Right ventricle myocardium inferior (tissue), 1 donor: ENCODE measurements at regions not wholly inside any gene's neighbourhood (a gene's known extent, or its start where the extent isn't known, plus 50 kb on each side); places are given as distances from the start of the nearest gene placed in this dataset.
A peak's percentile ranks its signal among the peaks of the same experiment; 100 is the strongest.
"Not testable (repeated sequence)": the region's sequence is repeated elsewhere in the genome, so short reads cannot be mapped to it uniquely, and the experiment has no call there.

ENCODE experiments used
- ATAC-seq: fragments of 200-7000 bp; cut with Tn5 transposase; one replicate; pipeline ENCODE4 v1.9.1; 2020; ENCODE audit warnings: mild to moderate bottlenecking, moderate library complexity
- DNase-seq: peaks from one replicate; pipeline ENCODE4 v3.0.0; 2021; ENCODE audit errors: missing footprints
- intact Hi-C: fragments of 100-400 bp; cut with DNase I; formaldehyde crosslinking; loops from one replicate; pipeline ENCODE4 v1.11.0; 2022
- donor health status: DM: no; HTN: yes; CAD: no; lungs with severe emphysema.

- DNase-seq (no peak), ATAC-seq (no peak)
- intact Hi-C loops, result no loop called here
These were observed 300.7 kb downstream of the OXSM start for GRCh38 chr3:26090589-26090988.

GRCh38 chr3:26091096-26091495 is 301.2 kb downstream of the OXSM start:
- ATAC-seq (no peak), DNase-seq (no peak)
- intact Hi-C loops, result no loop called here

GRCh38 chr3:26091626-26092025 is 301.7 kb downstream of the OXSM start:
- DNase-seq, result no peak
- intact Hi-C loops, result no loop called here
- ATAC-seq, result no peak

- intact Hi-C loops, ATAC-seq: not testable (repeated sequence)
These were observed 307.2 kb downstream of the OXSM start for GRCh38 chr3:26097111-26097510.

GRCh38 chr3:26099692-26100091 is 309.8 kb downstream of the OXSM start:
- intact Hi-C loops, result loop anchor here (1.0 to 10.0 kb wide), 3 partner anchors 30 to 315 kb away; partner anchors contain the start of gene NGLY1
- peak; percentile 77 for ATAC-seq
- no peak for DNase-seq

More at GRCh38 chr3:26097111-26097510, 307.2 kb downstream of the OXSM start:
- DNase-seq, result not testable (repeated sequence)

GRCh38 chr3:26100176-26100575 is 310.3 kb downstream of the OXSM start:
- intact Hi-C loops, result loop anchor here (5.0 to 10.0 kb wide), 2 partner anchors 143 to 315 kb away; partner anchors contain the start of gene NGLY1
- ATAC-seq (no peak), DNase-seq (no peak)

- intact Hi-C loops, result loop anchor here (5.0 to 10.0 kb wide), 2 partner anchors 145 to 318 kb away; partner anchors contain the start of gene NGLY1
- ATAC-seq (no peak), DNase-seq (no peak)
These were observed 312.5 kb downstream of the OXSM start for GRCh38 chr3:26102376-26102775.

GRCh38 chr3:26104851-26105251 is 315.0 kb downstream of the OXSM start:
- ATAC-seq, result peak; percentile 47
- DNase-seq, result no peak

GRCh38 chr3:26105261-26105660 is 315.4 kb downstream of the OXSM start:
- DNase-seq, result no peak
- intact Hi-C loops, result loop anchor here (5.0 to 10.0 kb wide), 2 partner anchors 320 to 443 kb away; partner anchors contain the start of genes NGLY1 and TOP2B
- ATAC-seq, result no peak

More at GRCh38 chr3:26104851-26105251, 315.0 kb downstream of the OXSM start:
- intact Hi-C loops, result loop anchor here (5.0 to 10.0 kb wide), 3 partner anchors 148 to 443 kb away; partner anchors contain the start of genes NGLY1 and TOP2B

GRCh38 chr3:26106228-26106627 is 316.3 kb downstream of the OXSM start:
- intact Hi-C loops, result loop anchor here (2.0 to 10.0 kb wide), 3 partner anchors 37 to 444 kb away; partner anchors contain the start of genes NGLY1 and TOP2B
- peak; percentile 74 for ATAC-seq
- no peak for DNase-seq

- ATAC-seq (no peak), DNase-seq (no peak)
- intact Hi-C loops, result loop anchor here (5.0 to 10.0 kb wide), 2 partner anchors 324 to 447 kb away; partner anchors contain the start of genes NGLY1 and TOP2B
These were observed 319.1 kb downstream of the OXSM start for GRCh38 chr3:26108846-26109489.

- DNase-seq (no peak), ATAC-seq (peak; percentile 50)
- intact Hi-C loops, result no loop called here
These were observed 325.0 kb downstream of the OXSM start for GRCh38 chr3:26114851-26115250.

GRCh38 chr3:26118165-26118564 is 328.3 kb downstream of the OXSM start:
- DNase-seq (no peak), ATAC-seq (no peak)
- intact Hi-C loops, result loop anchor here (2.0 kb wide), 1 partner anchor 213 kb away; no protein-coding TSS in a partner anchor

GRCh38 chr3:26132942-26133341 is 343.1 kb downstream of the OXSM start:
- no peak for DNase-seq
- no peak for ATAC-seq
- intact Hi-C loops, result no loop called here

- intact Hi-C loops, result no loop called here
- ATAC-seq (no peak), DNase-seq (no peak)
These were observed 351.4 kb downstream of the OXSM start for GRCh38 chr3:26141296-26141695.

GRCh38 chr3:26145769-26146168 is 355.9 kb downstream of the OXSM start:
- ATAC-seq (no peak), DNase-seq (no peak)
- intact Hi-C loops, result no loop called here

- intact Hi-C loops, DNase-seq, ATAC-seq: not testable (repeated sequence)
These were observed 367.5 kb downstream of the OXSM start for GRCh38 chr3:26157428-26157827.

- ATAC-seq (no peak), DNase-seq (no peak)
- intact Hi-C loops, result no loop called here
These were observed 381.1 kb downstream of the OXSM start for GRCh38 chr3:26171006-26171405.

GRCh38 chr3:26191556-26191955 is 401.7 kb downstream of the OXSM start:
- ATAC-seq (no peak), DNase-seq (no peak)
- intact Hi-C loops, result no loop called here

GRCh38 chr3:26193558-26193957 is 403.7 kb downstream of the OXSM start:
- no peak for DNase-seq
- no peak for ATAC-seq
- intact Hi-C loops, result no loop called here
